WTC11 (cell line): ENCODE measurements at regions not wholly inside any gene's neighbourhood (a gene's known extent, or its start where the extent isn't known, plus 50 kb on each side); places are given as distances from the start of the nearest gene placed in this dataset.

ENCODE experiments used
- ATAC-seq: fragments of 200-7000 bp; cut with Tn5 transposase; 2 replicates; pipeline ENCODE4 v1.10.0; 2021; ENCODE audit warnings: mild to moderate bottlenecking, moderate library complexity
- CTCF ChIA-PET: fragments of 300-600 bp; sonication (Branson Sonifier 250); formaldehyde crosslinking; loops from one replicate; lab custom pipeline; 2021; ENCODE audit warnings: antibody characterized with exemption; lab: Charles Lee
- POLR2A ChIA-PET: fragments of 350-600 bp; sonication (Branson Sonifier 250); formaldehyde crosslinking; loops from one replicate; lab custom pipeline; 2021; ENCODE audit warnings: antibody characterized with exemption; lab: Charles Lee
- DNase-seq: peaks from one replicate; pipeline ENCODE4 v3.0.0; 2021; ENCODE audit warnings: low spot score
- H3K27ac Mint-ChIP-seq: 2 replicates; pipeline ENCODE4 v1.8.0; 2021; ENCODE audit warnings: mixed read lengths
- H3K27me3 Mint-ChIP-seq: 2 replicates; pipeline ENCODE4 v1.8.0; 2021; ENCODE audit warnings: low read depth, mild to moderate bottlenecking, moderate library complexity, mixed read lengths
- H3K36me3 Mint-ChIP-seq: 2 replicates; pipeline ENCODE4 v1.8.0; 2021; ENCODE audit warnings: mixed read lengths
- H3K4me1 Mint-ChIP-seq: 2 replicates; pipeline ENCODE4 v1.8.0; 2022; ENCODE audit warnings: mixed read lengths
- H3K4me3 Mint-ChIP-seq: 2 replicates; pipeline ENCODE4 v1.8.0; 2021; ENCODE audit warnings: mild to moderate bottlenecking, moderate library complexity, mixed read lengths
- H3K9me3 Mint-ChIP-seq: 2 replicates; pipeline ENCODE4 v1.8.0; 2021; ENCODE audit warnings: mixed read lengths
- CBFB ChIP-seq: sonication (generic); formaldehyde crosslinking; IDR thresholded peaks from 2 replicates; pipeline ENCODE4 v1.8.1; 2022; ENCODE audit warnings: mild to moderate bottlenecking, low read depth, missing genetic modification reagents
- ELF4 ChIP-seq: sonication (generic); formaldehyde crosslinking; IDR thresholded peaks from 2 replicates; pipeline ENCODE4 v1.8.1; 2022; ENCODE audit warnings: low read depth, mild to moderate bottlenecking, moderate library complexity, missing genetic modification reagents
- EMX1 ChIP-seq: fragments of 250-450 bp; sonication (Bioruptor Pico); IDR thresholded peaks from 2 replicates; pipeline ENCODE4 v1.8.0; 2021; ENCODE audit warnings: mild to moderate bottlenecking
- GABPB1 ChIP-seq: sonication (generic); formaldehyde crosslinking; IDR thresholded peaks from 2 replicates; pipeline ENCODE4 v1.8.1; 2023; ENCODE audit warnings: mild to moderate bottlenecking, missing genetic modification reagents
- JAZF1 ChIP-seq: fragments of 250-450 bp; sonication (Bioruptor Pico); IDR thresholded peaks from 2 replicates; pipeline ENCODE4 v1.9.0; 2021; ENCODE audit warnings: moderate library complexity, mild to moderate bottlenecking, inconsistent platforms
- MXD4 ChIP-seq: fragments of 250-450 bp; sonication (Bioruptor Pico); IDR thresholded peaks from 2 replicates; pipeline ENCODE4 v1.8.0; 2021; ENCODE audit warnings: mild to moderate bottlenecking, moderate library complexity, borderline replicate concordance
- NFYB ChIP-seq: sonication (generic); formaldehyde crosslinking; conservative IDR thresholded peaks from 2 replicates; pipeline ENCODE4 v1.8.0; 2022; ENCODE audit warnings: low read depth, missing genetic modification reagents
- PREB ChIP-seq: sonication (generic); formaldehyde crosslinking; IDR thresholded peaks from 2 replicates; pipeline ENCODE4 v1.8.1; 2022; ENCODE audit warnings: mild to moderate bottlenecking, missing genetic modification reagents, moderate library complexity, borderline replicate concordance
- SMAD3 ChIP-seq: sonication (generic); formaldehyde crosslinking; IDR thresholded peaks from 2 replicates; pipeline ENCODE4 v1.8.0; 2022; ENCODE audit warnings: missing genetic modification reagents, mild to moderate bottlenecking, borderline replicate concordance
- SMAD4 ChIP-seq: sonication (generic); formaldehyde crosslinking; IDR thresholded peaks from 2 replicates; pipeline ENCODE4 v1.8.0; 2022; ENCODE audit warnings: mild to moderate bottlenecking, missing genetic modification reagents
- TEAD4 ChIP-seq: sonication (generic); formaldehyde crosslinking; IDR thresholded peaks from 2 replicates; pipeline ENCODE4 v1.8.0; 2022; ENCODE audit warnings: mild to moderate bottlenecking, missing genetic modification reagents
- ZMAT4 ChIP-seq: fragments of 250-450 bp; sonication (Bioruptor Pico); IDR thresholded peaks from 2 replicates; pipeline ENCODE4 v1.9.0; 2021; ENCODE audit warnings: mild to moderate bottlenecking
- TF ChIP-seq, protein P1 (sequence below): sonication (generic); formaldehyde crosslinking; IDR thresholded peaks from 2 replicates; pipeline ENCODE4 v1.8.1; 2022; ENCODE audit warnings: low read depth, missing genetic modification reagents, borderline replicate concordance
- TF ChIP-seq, protein P2 (sequence below): sonication (generic); formaldehyde crosslinking; IDR thresholded peaks from 2 replicates; pipeline ENCODE4 v1.8.0; 2022; ENCODE audit warnings: mild to moderate bottlenecking, missing genetic modification reagents
- TF ChIP-seq, protein P3 (sequence below): sonication (generic); formaldehyde crosslinking; IDR thresholded peaks from 2 replicates; pipeline ENCODE4 v1.8.1; 2023; ENCODE audit warnings: mild to moderate bottlenecking, missing genetic modification reagents, moderate library complexity
- TF ChIP-seq, protein P4 (sequence below): sonication (generic); formaldehyde crosslinking; IDR thresholded peaks from 2 replicates; pipeline ENCODE4 v1.8.1; 2023; ENCODE audit warnings: mild to moderate bottlenecking, missing genetic modification reagents
- TF ChIP-seq, protein P5 (sequence below): sonication (generic); formaldehyde crosslinking; IDR thresholded peaks from 2 replicates; pipeline ENCODE4 v1.8.1; 2023; ENCODE audit warnings: mild to moderate bottlenecking, missing genetic modification reagents

- Mint-ChIP-seq H3K36me3 (peaks cover 3% of the 10 kb centered on the region; the same call in 1 of the 2 replicates), H3K9me3 (peaks cover under 1% of the 10 kb centered on the region), H3K4me3 (no peak overlapping the region)
- POLR2A ChIA-PET: no interaction called here
- TF ChIP-seq CBFB (CRISPR knock-in tag) (no peak), MXD4 (CRISPR knock-in tag) (no peak), TEAD4 (CRISPR knock-in tag) (no peak), JAZF1 (CRISPR knock-in tag) (no peak), ZMAT4 (no peak), SMAD4 (CRISPR knock-in tag) (no peak), ELF4 (CRISPR knock-in tag) (no peak), PREB (CRISPR knock-in tag) (no peak), NFYB (CRISPR knock-in tag) (no peak), GABPB1 (CRISPR knock-in tag) (no peak), EMX1 (no peak)
- TF ChIP-seq, protein P1, sequence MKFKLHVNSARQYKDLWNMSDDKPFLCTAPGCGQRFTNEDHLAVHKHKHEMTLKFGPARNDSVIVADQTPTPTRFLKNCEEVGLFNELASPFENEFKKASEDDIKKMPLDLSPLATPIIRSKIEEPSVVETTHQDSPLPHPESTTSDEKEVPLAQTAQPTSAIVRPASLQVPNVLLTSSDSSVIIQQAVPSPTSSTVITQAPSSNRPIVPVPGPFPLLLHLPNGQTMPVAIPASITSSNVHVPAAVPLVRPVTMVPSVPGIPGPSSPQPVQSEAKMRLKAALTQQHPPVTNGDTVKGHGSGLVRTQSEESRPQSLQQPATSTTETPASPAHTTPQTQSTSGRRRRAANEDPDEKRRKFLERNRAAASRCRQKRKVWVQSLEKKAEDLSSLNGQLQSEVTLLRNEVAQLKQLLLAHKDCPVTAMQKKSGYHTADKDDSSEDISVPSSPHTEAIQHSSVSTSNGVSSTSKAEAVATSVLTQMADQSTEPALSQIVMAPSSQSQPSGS (CRISPR knock-in tag): no peak
- TF ChIP-seq, protein P2, sequence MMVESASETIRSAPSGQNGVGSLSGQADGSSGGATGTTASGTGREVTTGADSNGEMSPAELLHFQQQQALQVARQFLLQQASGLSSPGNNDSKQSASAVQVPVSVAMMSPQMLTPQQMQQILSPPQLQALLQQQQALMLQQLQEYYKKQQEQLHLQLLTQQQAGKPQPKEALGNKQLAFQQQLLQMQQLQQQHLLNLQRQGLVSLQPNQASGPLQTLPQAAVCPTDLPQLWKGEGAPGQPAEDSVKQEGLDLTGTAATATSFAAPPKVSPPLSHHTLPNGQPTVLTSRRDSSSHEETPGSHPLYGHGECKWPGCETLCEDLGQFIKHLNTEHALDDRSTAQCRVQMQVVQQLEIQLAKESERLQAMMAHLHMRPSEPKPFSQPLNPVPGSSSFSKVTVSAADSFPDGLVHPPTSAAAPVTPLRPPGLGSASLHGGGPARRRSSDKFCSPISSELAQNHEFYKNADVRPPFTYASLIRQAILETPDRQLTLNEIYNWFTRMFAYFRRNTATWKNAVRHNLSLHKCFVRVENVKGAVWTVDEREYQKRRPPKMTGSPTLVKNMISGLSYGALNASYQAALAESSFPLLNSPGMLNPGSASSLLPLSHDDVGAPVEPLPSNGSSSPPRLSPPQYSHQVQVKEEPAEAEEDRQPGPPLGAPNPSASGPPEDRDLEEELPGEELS (CRISPR knock-in tag): no peak
- TF ChIP-seq, protein P3, sequence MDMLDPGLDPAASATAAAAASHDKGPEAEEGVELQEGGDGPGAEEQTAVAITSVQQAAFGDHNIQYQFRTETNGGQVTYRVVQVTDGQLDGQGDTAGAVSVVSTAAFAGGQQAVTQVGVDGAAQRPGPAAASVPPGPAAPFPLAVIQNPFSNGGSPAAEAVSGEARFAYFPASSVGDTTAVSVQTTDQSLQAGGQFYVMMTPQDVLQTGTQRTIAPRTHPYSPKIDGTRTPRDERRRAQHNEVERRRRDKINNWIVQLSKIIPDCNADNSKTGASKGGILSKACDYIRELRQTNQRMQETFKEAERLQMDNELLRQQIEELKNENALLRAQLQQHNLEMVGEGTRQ (CRISPR knock-in tag): no peak
- TF ChIP-seq, protein P4, sequence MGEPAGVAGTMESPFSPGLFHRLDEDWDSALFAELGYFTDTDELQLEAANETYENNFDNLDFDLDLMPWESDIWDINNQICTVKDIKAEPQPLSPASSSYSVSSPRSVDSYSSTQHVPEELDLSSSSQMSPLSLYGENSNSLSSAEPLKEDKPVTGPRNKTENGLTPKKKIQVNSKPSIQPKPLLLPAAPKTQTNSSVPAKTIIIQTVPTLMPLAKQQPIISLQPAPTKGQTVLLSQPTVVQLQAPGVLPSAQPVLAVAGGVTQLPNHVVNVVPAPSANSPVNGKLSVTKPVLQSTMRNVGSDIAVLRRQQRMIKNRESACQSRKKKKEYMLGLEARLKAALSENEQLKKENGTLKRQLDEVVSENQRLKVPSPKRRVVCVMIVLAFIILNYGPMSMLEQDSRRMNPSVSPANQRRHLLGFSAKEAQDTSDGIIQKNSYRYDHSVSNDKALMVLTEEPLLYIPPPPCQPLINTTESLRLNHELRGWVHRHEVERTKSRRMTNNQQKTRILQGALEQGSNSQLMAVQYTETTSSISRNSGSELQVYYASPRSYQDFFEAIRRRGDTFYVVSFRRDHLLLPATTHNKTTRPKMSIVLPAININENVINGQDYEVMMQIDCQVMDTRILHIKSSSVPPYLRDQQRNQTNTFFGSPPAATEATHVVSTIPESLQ (CRISPR knock-in tag): no peak
- TF ChIP-seq, all 79 proteins: peak for 0
- no peak overlapping the region for H3K27ac Mint-ChIP-seq
- ATAC-seq (no peak), DNase-seq (no peak)
- CTCF ChIA-PET: no interaction called here
- H3K27me3 Mint-ChIP-seq: peaks cover 70% of the 10 kb centered on the region
- H3K4me1 Mint-ChIP-seq: peaks cover 6% of the 10 kb centered on the region
Measured at GRCh38 chr20:61053889-61054288, 198.2 kb upstream of the CDH4 start.

- TF ChIP-seq EMX1 (no peak), SMAD3 (no peak)
- TF ChIP-seq, protein P5, sequence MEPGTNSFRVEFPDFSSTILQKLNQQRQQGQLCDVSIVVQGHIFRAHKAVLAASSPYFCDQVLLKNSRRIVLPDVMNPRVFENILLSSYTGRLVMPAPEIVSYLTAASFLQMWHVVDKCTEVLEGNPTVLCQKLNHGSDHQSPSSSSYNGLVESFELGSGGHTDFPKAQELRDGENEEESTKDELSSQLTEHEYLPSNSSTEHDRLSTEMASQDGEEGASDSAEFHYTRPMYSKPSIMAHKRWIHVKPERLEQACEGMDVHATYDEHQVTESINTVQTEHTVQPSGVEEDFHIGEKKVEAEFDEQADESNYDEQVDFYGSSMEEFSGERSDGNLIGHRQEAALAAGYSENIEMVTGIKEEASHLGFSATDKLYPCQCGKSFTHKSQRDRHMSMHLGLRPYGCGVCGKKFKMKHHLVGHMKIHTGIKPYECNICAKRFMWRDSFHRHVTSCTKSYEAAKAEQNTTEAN (CRISPR knock-in tag): no peak
- TF ChIP-seq, all 79 proteins: peak for 0
- H3K9me3 Mint-ChIP-seq: no peaks in the 10 kb centered on the region
- ATAC-seq: no peak
- POLR2A ChIA-PET: no interaction called here
- H3K27ac Mint-ChIP-seq: no peak overlapping the region
- H3K27me3 Mint-ChIP-seq: peaks cover 73% of the 10 kb centered on the region
- DNase-seq: no peak
- no peak overlapping the region for H3K4me3 Mint-ChIP-seq
- CTCF ChIA-PET: no interaction called here
- H3K36me3 Mint-ChIP-seq: 0 out of 2 replicates have a peak, but pooled peaks cover 3% of the 10 kb centered on the region
- H3K4me1 Mint-ChIP-seq: peaks cover 6% of the 10 kb centered on the region
Measured at GRCh38 chr20:61054411-61054810, 197.7 kb upstream of the CDH4 start.
